ENCODE measurements at regions not wholly inside any gene's neighbourhood (a gene's known extent, or its start where the extent isn't known, plus 50 kb on each side); places are given as distances from the start of the nearest gene placed in this dataset.

DNA sequence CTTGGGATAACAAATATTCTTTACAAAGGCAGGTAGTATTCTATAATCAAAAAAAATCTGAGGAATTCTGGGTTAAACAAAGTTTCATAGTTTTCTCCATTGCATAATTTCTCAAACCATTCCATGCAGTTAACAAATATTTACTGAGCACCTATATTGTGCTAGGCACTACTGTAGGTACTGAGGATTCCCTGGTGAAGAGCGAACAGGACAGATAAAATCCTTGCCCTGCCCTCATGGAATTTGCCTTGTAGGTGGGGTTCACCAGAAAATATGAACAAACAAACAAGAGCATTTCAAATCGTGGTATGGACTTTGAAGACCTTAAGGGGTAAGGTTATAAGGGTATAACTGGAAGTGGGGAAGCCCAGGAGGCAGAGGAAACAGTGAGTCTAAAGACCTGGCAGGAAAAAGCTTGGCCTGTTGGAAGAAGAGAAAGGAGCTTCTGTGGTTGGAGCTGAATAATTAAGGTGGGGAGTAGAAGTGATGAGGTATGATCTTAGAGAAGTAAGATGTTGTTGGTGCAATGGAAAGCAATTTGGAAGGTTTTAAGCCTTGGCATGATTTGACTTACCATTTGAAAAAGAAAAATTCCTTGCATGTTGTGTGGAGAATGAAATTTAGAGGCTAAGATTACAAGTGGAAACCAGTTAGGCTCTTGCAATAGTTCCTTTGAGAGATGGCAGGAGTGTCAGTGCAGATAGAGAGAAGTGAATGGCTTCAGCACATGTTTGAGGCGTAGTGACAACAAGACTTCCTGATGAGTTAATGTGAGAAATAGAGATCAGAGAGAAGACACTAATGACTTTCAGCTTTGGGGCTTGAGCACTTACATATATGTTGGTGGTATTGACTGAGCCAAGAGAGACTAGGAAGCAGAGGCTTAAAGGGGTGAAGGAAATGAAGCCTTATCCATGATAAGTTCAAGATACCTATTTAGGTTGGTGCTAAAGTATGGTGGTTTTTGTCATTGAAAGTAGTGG is 55.7 kb upstream of the PICALM start:
- H3K4me3 ChIP-seq (ENCODE audit: low read length) = no peak overlapping the region
- no peak overlapping the region for H3K4me3 Mint-ChIP-seq
- H3K4me1 ChIP-seq (ENCODE audit: control insufficient read depth, insufficient read depth, low read length) = no peaks in the 10 kb centered on the region
- DNase-seq (no peak), ATAC-seq (no peak)
- H3K27me3 ChIP-seq (ENCODE audit: control insufficient read depth, insufficient read depth, low read length) = no peaks in the 10 kb centered on the region
- H3K27ac Mint-ChIP-seq = peak overlapping the region in 1 of 2 donors; percentile 6
- no peaks in the 10 kb centered on the region for H3K36me3 Mint-ChIP-seq
- peaks cover 0 to 4% of the 10 kb centered on the region in 2 donors for H3K27me3 Mint-ChIP-seq (ENCODE audit: low read depth in 2 of 2)
- intact Hi-C loops (cut with micrococcal nuclease) = no loop called here
- H3K4me1 Mint-ChIP-seq = peaks cover 9 to 12% of the 10 kb centered on the region in 2 donors
- no peaks in the 10 kb centered on the region for H3K9me3 ChIP-seq (ENCODE audit: control insufficient read depth, insufficient read depth, low read length)
- TF ChIP-seq, protein P1, sequence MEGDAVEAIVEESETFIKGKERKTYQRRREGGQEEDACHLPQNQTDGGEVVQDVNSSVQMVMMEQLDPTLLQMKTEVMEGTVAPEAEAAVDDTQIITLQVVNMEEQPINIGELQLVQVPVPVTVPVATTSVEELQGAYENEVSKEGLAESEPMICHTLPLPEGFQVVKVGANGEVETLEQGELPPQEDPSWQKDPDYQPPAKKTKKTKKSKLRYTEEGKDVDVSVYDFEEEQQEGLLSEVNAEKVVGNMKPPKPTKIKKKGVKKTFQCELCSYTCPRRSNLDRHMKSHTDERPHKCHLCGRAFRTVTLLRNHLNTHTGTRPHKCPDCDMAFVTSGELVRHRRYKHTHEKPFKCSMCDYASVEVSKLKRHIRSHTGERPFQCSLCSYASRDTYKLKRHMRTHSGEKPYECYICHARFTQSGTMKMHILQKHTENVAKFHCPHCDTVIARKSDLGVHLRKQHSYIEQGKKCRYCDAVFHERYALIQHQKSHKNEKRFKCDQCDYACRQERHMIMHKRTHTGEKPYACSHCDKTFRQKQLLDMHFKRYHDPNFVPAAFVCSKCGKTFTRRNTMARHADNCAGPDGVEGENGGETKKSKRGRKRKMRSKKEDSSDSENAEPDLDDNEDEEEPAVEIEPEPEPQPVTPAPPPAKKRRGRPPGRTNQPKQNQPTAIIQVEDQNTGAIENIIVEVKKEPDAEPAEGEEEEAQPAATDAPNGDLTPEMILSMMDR (IDR thresholded peaks at IDR 0.05) = no peak
- H3K36me3 ChIP-seq (ENCODE audit: control insufficient read depth, insufficient read depth, low read length) = no peaks in the 10 kb centered on the region
- WGBS (ENCODE audit: insufficient coverage) = 78% methylated on average over 3 of the region's 3 CpGs
- H3K9me3 Mint-ChIP-seq = no peaks in the 10 kb centered on the region
- H3K27ac ChIP-seq (ENCODE audit: low read length) = no peak overlapping the region

DNA sequence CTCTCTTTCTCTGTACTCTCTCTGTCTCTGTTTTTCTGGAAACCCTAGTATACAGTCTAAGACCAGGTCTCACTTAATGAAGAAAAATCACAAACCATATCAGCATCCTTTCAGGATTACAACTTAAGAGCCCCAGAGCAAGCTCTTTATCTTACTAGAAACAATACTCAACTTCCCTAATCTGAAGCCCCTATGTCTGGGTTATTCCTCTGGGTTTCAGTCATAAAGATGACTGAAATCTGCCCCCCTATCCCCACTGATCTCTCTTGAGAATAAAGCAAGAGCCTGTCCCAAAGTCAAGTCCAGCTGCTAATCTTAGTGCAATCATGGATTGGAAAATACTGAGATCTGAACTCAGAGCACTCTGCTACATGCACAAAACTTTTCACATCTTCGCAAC is 53.9 kb upstream of the PICALM start:
- Histone ChIP-seq H3K27me3 (ENCODE audit: control insufficient read depth, insufficient read depth, low read length) (no peaks in the 10 kb centered on the region), H3K27ac (ENCODE audit: low read length) (no peak overlapping the region), H3K4me3 (ENCODE audit: low read length) (no peak overlapping the region), H3K9me3 (ENCODE audit: control insufficient read depth, insufficient read depth, low read length) (no peaks in the 10 kb centered on the region), H3K4me1 (ENCODE audit: control insufficient read depth, insufficient read depth, low read length) (no peaks in the 10 kb centered on the region), H3K36me3 (ENCODE audit: control insufficient read depth, insufficient read depth, low read length) (no peaks in the 10 kb centered on the region)
- WGBS (ENCODE audit: insufficient coverage) = 96% methylated on average over 1 of the region's 1 CpG
- H3K9me3 Mint-ChIP-seq = no peaks in the 10 kb centered on the region
- no peaks in the 10 kb centered on the region for H3K36me3 Mint-ChIP-seq
- H3K4me1 Mint-ChIP-seq = peaks cover 9 to 12% of the 10 kb centered on the region in 2 donors
- TF ChIP-seq, protein P1 (IDR thresholded peaks at IDR 0.05) = no peak
- no peak overlapping the region for H3K4me3 Mint-ChIP-seq
- no peak overlapping the region for H3K27ac Mint-ChIP-seq
- DNase-seq (no peak), ATAC-seq (no peak)
- intact Hi-C loops (cut with micrococcal nuclease) = no loop called here
- H3K27me3 Mint-ChIP-seq (ENCODE audit: low read depth in 2 of 2) = peaks cover 0 to 4% of the 10 kb centered on the region in 2 donors

DNA sequence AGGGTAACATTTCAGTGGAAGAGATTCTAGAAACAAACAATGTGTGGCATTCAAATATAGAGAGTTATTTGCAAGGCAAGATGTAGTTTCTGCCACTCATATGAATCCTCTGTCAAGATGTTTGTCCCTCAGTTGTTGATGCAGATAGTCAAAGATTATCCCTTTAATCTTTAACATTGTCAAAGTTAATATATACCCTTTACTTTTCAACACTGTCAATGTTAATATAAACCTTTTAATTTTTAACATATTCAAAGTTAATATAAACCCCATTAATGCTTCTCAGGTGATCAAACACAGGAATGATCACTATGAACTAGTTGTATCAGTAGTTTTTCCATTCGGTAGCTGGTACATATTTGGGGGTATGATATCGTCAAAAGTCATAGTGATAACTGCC is 51.9 kb upstream of the PICALM start:
- H3K27ac Mint-ChIP-seq = no peak overlapping the region
- H3K4me1 ChIP-seq (ENCODE audit: control insufficient read depth, insufficient read depth, low read length) = peaks cover 11% of the 10 kb centered on the region
- H3K4me3 Mint-ChIP-seq = no peak overlapping the region
- H3K36me3 Mint-ChIP-seq = no peaks in the 10 kb centered on the region
- H3K27me3 Mint-ChIP-seq (ENCODE audit: low read depth in 2 of 2) = peaks cover 0 to 4% of the 10 kb centered on the region in 2 donors
- H3K36me3 ChIP-seq (ENCODE audit: control insufficient read depth, insufficient read depth, low read length) = no peaks in the 10 kb centered on the region
- DNase-seq (no peak), ATAC-seq (no peak)
- no peaks in the 10 kb centered on the region for H3K9me3 ChIP-seq (ENCODE audit: control insufficient read depth, insufficient read depth, low read length)
- intact Hi-C loops (cut with micrococcal nuclease) = no loop called here
- peaks cover 26 to 31% of the 10 kb centered on the region in 2 donors for H3K4me1 Mint-ChIP-seq
- no peak overlapping the region for H3K27ac ChIP-seq (ENCODE audit: low read length)
- no CpG with 5 or more reads among the region's 2 CpGs for WGBS (ENCODE audit: insufficient coverage)
- TF ChIP-seq, protein P1 (IDR thresholded peaks at IDR 0.05) = no peak
- H3K4me3 ChIP-seq (ENCODE audit: low read length) = no peak overlapping the region
- H3K9me3 Mint-ChIP-seq = no peaks in the 10 kb centered on the region
- no peaks in the 10 kb centered on the region for H3K27me3 ChIP-seq (ENCODE audit: control insufficient read depth, insufficient read depth, low read length)

Measured in natural killer cell (primary cell).